OCI-LY3 (cell line): ENCODE measurements at regions not wholly inside any gene's neighbourhood (a gene's known extent, or its start where the extent isn't known, plus 50 kb on each side); places are given as distances from the start of the nearest gene placed in this dataset.

Experiments used
- CTCF ChIP-seq: fragments of 200-600, 300-600 bp; sonication (generic); IDR thresholded peaks from 2 replicates; pipeline ENCODE4 v1.5.1; 2014; ENCODE audit warnings: antibody characterized with exemption, low read length, low read depth
- EZH2phosphoT487 ChIP-seq: fragments of 200-600 bp; shearing (Covaris generic); IDR thresholded peaks from 2 replicates; pipeline ENCODE4 v1.6.1; 2018; ENCODE audit warnings: antibody characterized with exemption, mixed run types, low read depth

- TF ChIP-seq CTCF: no peak
- TF ChIP-seq EZH2phosphoT487: no peak
Observed at GRCh38 chr22:48669226-48669625, 1158.4 kb downstream of the BRD1 start.
